OCI-LY7 (cell line): ENCODE measurements at regions not wholly inside any gene's neighbourhood (a gene's known extent, or its start where the extent isn't known, plus 50 kb on each side); places are given as distances from the start of the nearest gene placed in this dataset.

Source experiments
- BruUV-seq: library from RNA; stranded (reverse); fragments of 400-500 nt; replicated peaks from 2 replicates; lab custom pipeline; 2021; lab: Mats Ljungman, UMichigan
- CTCF ChIA-PET: fragments of 300-600 bp; sonication (Branson Sonifier 250); formaldehyde crosslinking; loops from one replicate; lab custom pipeline; 2022; ENCODE audit warnings: antibody characterized with exemption; ENCODE audit not compliant: unreplicated experiment; lab: Charles Lee
- POLR2A ChIA-PET: fragments of 300-600 bp; sonication (Branson Sonifier 250); formaldehyde crosslinking; loops from one replicate; lab custom pipeline; 2022; ENCODE audit warnings: antibody characterized with exemption; lab: Charles Lee
- DNase-seq: peaks from one replicate; pipeline ENCODE4 v3.0.0-alpha.2; 2015; ENCODE audit warnings: low spot score
- H2AFZ ChIP-seq: fragments of 200-600 bp; sonication (generic), shearing (Covaris generic); 2 replicates; pipeline ENCODE4 v1.6.1; 2014; ENCODE audit warnings: mild to moderate bottlenecking, antibody characterized with exemption, low read length, moderate library complexity
- H3K27ac ChIP-seq: fragments of 200-600 bp; sonication (generic); 2 replicates; pipeline ENCODE4 v1.5.1; 2014; ENCODE audit warnings: mixed run types, low read depth, mild to moderate bottlenecking, moderate library complexity, low read length, inconsistent platforms; ENCODE audit not compliant: poor library complexity, severe bottlenecking
- H3K36me3 ChIP-seq: fragments of 200-600 bp; sonication (generic); 2 replicates; pipeline ENCODE4 v1.6.1; 2014; ENCODE audit warnings: mild to moderate bottlenecking, antibody characterized with exemption, low read length, moderate library complexity, mixed read lengths; ENCODE audit not compliant: insufficient read depth
- H3K4me1 ChIP-seq: fragments of 200-600 bp; sonication (generic); 2 replicates; pipeline ENCODE4 v1.5.1; 2014; ENCODE audit warnings: mild to moderate bottlenecking, low read length; ENCODE audit not compliant: insufficient read depth, poor library complexity, severe bottlenecking
- H3K4me2 ChIP-seq: fragments of 200-600 bp; sonication (generic); 2 replicates; pipeline ENCODE4 v1.6.1; 2014; ENCODE audit warnings: mild to moderate bottlenecking, low read length
- H3K4me3 ChIP-seq: fragments of 200-600 bp; sonication (generic); 2 replicates; pipeline ENCODE4 v1.5.1; 2014; ENCODE audit warnings: mild to moderate bottlenecking, low read depth, low read length; ENCODE audit not compliant: poor library complexity, severe bottlenecking
- H3K79me2 ChIP-seq: fragments of 200-600 bp; sonication (generic); 2 replicates; pipeline ENCODE4 v1.6.1; 2016; ENCODE audit warnings: low read depth, mild to moderate bottlenecking, low read length, moderate library complexity, mixed read lengths; ENCODE audit not compliant: insufficient read depth
- H3K9me2 ChIP-seq: fragments of 200-600 bp; sonication (generic); 2 replicates; pipeline ENCODE4 v1.6.1; 2016; ENCODE audit warnings: mild to moderate bottlenecking, low read length, mixed read lengths; ENCODE audit not compliant: insufficient read depth
- H3K9me3 ChIP-seq: fragments of 200-600 bp; sonication (generic); 2 replicates; pipeline ENCODE4 v1.6.1; 2014; ENCODE audit warnings: mild to moderate bottlenecking, mixed run types, low read length, mixed read lengths
- H4K20me1 ChIP-seq: fragments of 200-600 bp; sonication (generic); 2 replicates; pipeline ENCODE4 v1.6.1; 2014; ENCODE audit warnings: mild to moderate bottlenecking, antibody characterized with exemption, low read length, moderate library complexity, mixed read lengths; ENCODE audit not compliant: insufficient read depth
- CTCF ChIP-seq: fragments of 200-600 bp; sonication (generic); conservative IDR thresholded peaks from 2 replicates; pipeline ENCODE4 v1.5.1; 2014; ENCODE audit warnings: mild to moderate bottlenecking, antibody characterized with exemption, low read length, moderate library complexity, mixed read lengths
- EZH2phosphoT487 ChIP-seq: fragments of 200-600 bp; sonication (generic); IDR thresholded peaks from 2 replicates; pipeline ENCODE4 v1.6.1; 2018; ENCODE audit warnings: low read depth, borderline replicate concordance, mild to moderate bottlenecking, mixed run types, antibody characterized with exemption, low read length, moderate library complexity, mixed read lengths
- intact Hi-C: fragments of 100-400 bp; cut with micrococcal nuclease; formaldehyde crosslinking; loops from one replicate; pipeline ENCODE4 v1.10.0; 2022; ENCODE audit not compliant: unreplicated experiment

GRCh38 chr4:93894995-93895394 lies 66.4 kb downstream of the ATOH1 start:
- POLR2A ChIA-PET: no interaction called here
- CTCF ChIA-PET: no interaction called here
- Histone ChIP-seq H3K9me2 (no peaks in the 10 kb centered on the region), H3K4me1 (no peaks in the 10 kb centered on the region), H3K4me2 (no peak overlapping the region), H3K79me2 (no peaks in the 10 kb centered on the region), H3K36me3 (no peaks in the 10 kb centered on the region), H3K27ac (no peak overlapping the region), H3K9me3 (no peaks in the 10 kb centered on the region), H4K20me1 (no peaks in the 10 kb centered on the region), H2AFZ (no peak overlapping the region), H3K4me3 (no peak overlapping the region)
- BruUV-seq: no TSS peak
- DNase-seq: no peak
- TF ChIP-seq EZH2phosphoT487 (no peak), CTCF (no peak)
- intact Hi-C loops: no loop called here

GRCh38 chr4:93896516-93896915 lies 68.0 kb downstream of the ATOH1 start:
- Histone ChIP-seq H3K36me3 (no peaks in the 10 kb centered on the region), H3K4me2 (no peak overlapping the region), H3K4me3 (no peak overlapping the region), H3K79me2 (no peaks in the 10 kb centered on the region), H3K9me2 (no peaks in the 10 kb centered on the region), H2AFZ (no peak overlapping the region), H4K20me1 (no peaks in the 10 kb centered on the region), H3K9me3 (no peaks in the 10 kb centered on the region), H3K4me1 (no peaks in the 10 kb centered on the region), H3K27ac (no peak overlapping the region)
- DNase-seq: no peak
- ChIA-PET CTCF (no interaction called here), POLR2A (no interaction called here)
- BruUV-seq: no TSS peak
- TF ChIP-seq CTCF (no peak), EZH2phosphoT487 (no peak)
- intact Hi-C loops: no loop called here

- Histone ChIP-seq H3K9me2 (no peaks in the 10 kb centered on the region), H3K4me3 (no peak overlapping the region), H3K27ac (no peak overlapping the region), H3K9me3 (no peaks in the 10 kb centered on the region), H3K4me2 (no peak overlapping the region), H4K20me1 (no peaks in the 10 kb centered on the region), H3K4me1 (no peaks in the 10 kb centered on the region), H3K36me3 (no peaks in the 10 kb centered on the region), H2AFZ (no peak overlapping the region), H3K79me2 (no peaks in the 10 kb centered on the region)
- ChIA-PET CTCF (no interaction called here), POLR2A (interaction anchor here (0.6 kb wide), 2 partner anchors 165 to 889 kb away, joined by 3 to 6 read pairs; no protein-coding TSS in a partner anchor)
- BruUV-seq: no TSS peak
- intact Hi-C loops: no loop called here
- DNase-seq: peak; percentile 22
- TF ChIP-seq EZH2phosphoT487 (no peak), CTCF (peak; percentile 74)
Observed at GRCh38 chr4:93897559-93897958, 69.0 kb downstream of the ATOH1 start.
